CD4-positive, alpha-beta T cell treated with Interleukin-1 beta for 1 hour (primary cell): ENCODE measurements at regions not wholly inside any gene's neighbourhood (a gene's known extent, or its start where the extent isn't known, plus 50 kb on each side); places are given as distances from the start of the nearest gene placed in this dataset.
"Not testable (repeated sequence)": the region's sequence is repeated elsewhere in the genome, so short reads cannot be mapped to it uniquely, and the experiment has no call there.

ENCODE experiments used
- DNase-seq, 2 donors: peaks; one replicate each; pipeline ENCODE4 v3.0.0-alpha.2; 2020 to 2022

GRCh38 chr10:10726101-10726500 lies 291.6 kb upstream of the CELF2 start:
- DNase-seq: no peak

- not testable (repeated sequence) for DNase-seq
Observed at GRCh38 chr10:10727411-10727810, 290.3 kb upstream of the CELF2 start.

GRCh38 chr10:10727812-10728211 lies 289.9 kb upstream of the CELF2 start:
- DNase-seq: no peak

GRCh38 chr10:10730471-10731043 lies 287.1 kb upstream of the CELF2 start:
- no peak for DNase-seq

- DNase-seq: no peak
Observed at GRCh38 chr10:10731366-10731765, 286.3 kb upstream of the CELF2 start.

- DNase-seq: no peak
Observed at GRCh38 chr10:10734356-10735064, 283.2 kb upstream of the CELF2 start.

GRCh38 chr10:10745291-10745690 lies 272.4 kb upstream of the CELF2 start:
- DNase-seq: no peak

GRCh38 chr10:10755490-10755889 lies 262.2 kb upstream of the CELF2 start:
- DNase-seq: no peak

GRCh38 chr10:10758306-10758705 lies 259.4 kb upstream of the CELF2 start:
- DNase-seq: no peak

- not testable (repeated sequence) for DNase-seq
Observed at GRCh38 chr10:10759806-10760205, 257.9 kb upstream of the CELF2 start.

- no peak for DNase-seq
Observed at GRCh38 chr10:10765017-10765416, 252.7 kb upstream of the CELF2 start.

- no peak for DNase-seq
Observed at GRCh38 chr10:10772411-10772810, 245.3 kb upstream of the CELF2 start.

GRCh38 chr10:10772874-10773508 lies 244.7 kb upstream of the CELF2 start:
- DNase-seq: no peak

GRCh38 chr10:10774416-10774815 lies 243.3 kb upstream of the CELF2 start:
- no peak for DNase-seq

GRCh38 chr10:10776363-10776762 lies 241.3 kb upstream of the CELF2 start:
- DNase-seq: no peak

GRCh38 chr10:10777279-10777678 lies 240.4 kb upstream of the CELF2 start:
- no peak for DNase-seq

- no peak for DNase-seq
Observed at GRCh38 chr10:10777723-10778122, 239.9 kb upstream of the CELF2 start.

- no peak for DNase-seq
Observed at GRCh38 chr10:10778959-10779358, 238.7 kb upstream of the CELF2 start.

GRCh38 chr10:10779511-10779910 lies 238.2 kb upstream of the CELF2 start:
- DNase-seq: no peak

- DNase-seq: no peak
Observed at GRCh38 chr10:10780746-10781145, 236.9 kb upstream of the CELF2 start.

GRCh38 chr10:10782603-10783002 lies 235.1 kb upstream of the CELF2 start:
- DNase-seq: no peak

GRCh38 chr10:10785627-10786026 lies 232.0 kb upstream of the CELF2 start:
- no peak for DNase-seq

GRCh38 chr10:10786109-10787090 lies 231.3 kb upstream of the CELF2 start:
- DNase-seq: no peak
